K562 (cell line): ENCODE measurements at regions not wholly inside any gene's neighbourhood (a gene's known extent, or its start where the extent isn't known, plus 50 kb on each side); places are given as distances from the start of the nearest gene placed in this dataset.

Experiments used
- EZH2 ChIP-seq: IDR thresholded peaks from 2 replicates; pipeline ENCODE4 v1.6.1; 2012; ENCODE audit warnings: low read depth, mild to moderate bottlenecking, inconsistent platforms, low read length, borderline replicate concordance
- MEF2D ChIP-seq: conservative IDR thresholded peaks from 2 replicates; pipeline ENCODE4 v1.6.1; 2016; ENCODE audit warnings: low read depth, missing genetic modification characterization, missing compliant biosample characterization
- SMAD3 ChIP-seq: fragments of 450-650 bp; formaldehyde crosslinking; conservative IDR thresholded peaks from 2 replicates; pipeline ENCODE4 v1.4.0; 2020; ENCODE audit warnings: mild to moderate bottlenecking
- SMAD4 ChIP-seq: fragments of 250-450 bp; sonication (Bioruptor Pico); conservative IDR thresholded peaks from 2 replicates; pipeline ENCODE4 v1.8.0; 2021; ENCODE audit warnings: inconsistent platforms, mild to moderate bottlenecking, moderate library complexity
- SMC3 ChIP-seq: conservative IDR thresholded peaks from 2 replicates; pipeline ENCODE4 v1.6.1; 2011; ENCODE audit warnings: low read depth, low read length, improper control_type of control experiment; ENCODE audit not compliant: insufficient read depth
- ZNF282 ChIP-seq: sonication (generic); formaldehyde crosslinking; IDR thresholded peaks from 2 replicates; pipeline ENCODE4 v1.8.1; 2023; ENCODE audit warnings: missing genetic modification reagents
- ZNF316 ChIP-seq: fragments of 450-650 bp; IDR thresholded peaks from 2 replicates; pipeline ENCODE4 v1.6.1; 2016
- ZNF57 ChIP-seq: fragments of 450-650 bp; formaldehyde crosslinking; IDR thresholded peaks from 2 replicates; pipeline ENCODE4 v1.4.0; 2020; ENCODE audit warnings: mild to moderate bottlenecking, moderate library complexity
- ZNF707 ChIP-seq: fragments of 250-450 bp; sonication (Bioruptor Pico); conservative IDR thresholded peaks from 2 replicates; pipeline ENCODE4 v1.8.0; 2022; ENCODE audit warnings: inconsistent platforms, mild to moderate bottlenecking, moderate library complexity
- ZNF766 ChIP-seq: fragments of 200-800 bp; sonication (Bioruptor generic); conservative IDR thresholded peaks from 2 replicates; pipeline ENCODE4 v1.6.1; 2016; ENCODE audit warnings: missing genetic modification characterization, missing compliant biosample characterization
- TF ChIP-seq, protein P1 (sequence below), 2 experiments: fragments of 450-650 bp; formaldehyde crosslinking in 1 of 2; IDR thresholded peaks; 2 replicates each; pipeline versions ENCODE4 v1.4.0 to v1.6.1; 2014 to 2020; ENCODE audit warnings: mild to moderate bottlenecking in 2 of 2, borderline replicate concordance in 1 of 2, low read depth in 1 of 2
- TF ChIP-seq, protein P2 (sequence below): fragments of 250-450 bp; sonication (Bioruptor Pico); IDR thresholded peaks from 2 replicates; pipeline ENCODE4 v1.8.0; 2022; ENCODE audit warnings: inconsistent platforms, mild to moderate bottlenecking, moderate library complexity, borderline replicate concordance
- TF ChIP-seq, protein P3 (sequence below): fragments of 250-450 bp; sonication (Bioruptor Pico); IDR thresholded peaks from 2 replicates; pipeline ENCODE4 v1.4.0; 2020; ENCODE audit warnings: mild to moderate bottlenecking, moderate library complexity

DNA sequence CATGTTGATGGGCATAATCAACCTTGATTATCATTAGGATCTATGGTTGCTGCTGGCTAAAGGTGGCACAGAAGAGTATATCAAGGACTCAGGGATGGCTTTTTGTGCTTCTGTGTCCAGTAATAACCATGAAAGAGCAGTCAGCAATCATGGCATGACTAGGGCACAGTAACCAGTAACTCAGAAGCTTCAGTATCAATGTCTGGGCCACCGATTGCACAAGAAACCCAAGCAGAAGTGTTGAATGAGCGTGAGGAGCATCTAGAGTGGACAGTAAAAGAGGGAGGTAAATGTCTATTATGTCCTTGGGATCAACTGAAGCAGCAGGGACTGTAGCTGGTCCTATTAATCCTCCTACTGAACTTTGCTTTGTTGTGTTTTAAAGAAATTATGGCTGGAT is 81.5 kb upstream of the F13A1 start (continued):
- TF ChIP-seq, protein P1, sequence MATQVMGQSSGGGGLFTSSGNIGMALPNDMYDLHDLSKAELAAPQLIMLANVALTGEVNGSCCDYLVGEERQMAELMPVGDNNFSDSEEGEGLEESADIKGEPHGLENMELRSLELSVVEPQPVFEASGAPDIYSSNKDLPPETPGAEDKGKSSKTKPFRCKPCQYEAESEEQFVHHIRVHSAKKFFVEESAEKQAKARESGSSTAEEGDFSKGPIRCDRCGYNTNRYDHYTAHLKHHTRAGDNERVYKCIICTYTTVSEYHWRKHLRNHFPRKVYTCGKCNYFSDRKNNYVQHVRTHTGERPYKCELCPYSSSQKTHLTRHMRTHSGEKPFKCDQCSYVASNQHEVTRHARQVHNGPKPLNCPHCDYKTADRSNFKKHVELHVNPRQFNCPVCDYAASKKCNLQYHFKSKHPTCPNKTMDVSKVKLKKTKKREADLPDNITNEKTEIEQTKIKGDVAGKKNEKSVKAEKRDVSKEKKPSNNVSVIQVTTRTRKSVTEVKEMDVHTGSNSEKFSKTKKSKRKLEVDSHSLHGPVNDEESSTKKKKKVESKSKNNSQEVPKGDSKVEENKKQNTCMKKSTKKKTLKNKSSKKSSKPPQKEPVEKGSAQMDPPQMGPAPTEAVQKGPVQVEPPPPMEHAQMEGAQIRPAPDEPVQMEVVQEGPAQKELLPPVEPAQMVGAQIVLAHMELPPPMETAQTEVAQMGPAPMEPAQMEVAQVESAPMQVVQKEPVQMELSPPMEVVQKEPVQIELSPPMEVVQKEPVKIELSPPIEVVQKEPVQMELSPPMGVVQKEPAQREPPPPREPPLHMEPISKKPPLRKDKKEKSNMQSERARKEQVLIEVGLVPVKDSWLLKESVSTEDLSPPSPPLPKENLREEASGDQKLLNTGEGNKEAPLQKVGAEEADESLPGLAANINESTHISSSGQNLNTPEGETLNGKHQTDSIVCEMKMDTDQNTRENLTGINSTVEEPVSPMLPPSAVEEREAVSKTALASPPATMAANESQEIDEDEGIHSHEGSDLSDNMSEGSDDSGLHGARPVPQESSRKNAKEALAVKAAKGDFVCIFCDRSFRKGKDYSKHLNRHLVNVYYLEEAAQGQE (IDR thresholded peaks at IDR 0.05; ENCODE audit: borderline replicate concordance): no peak
- TF ChIP-seq, protein P1 (CRISPR knock-in tag; IDR thresholded peaks at IDR 0.05; ENCODE audit: low read depth): no peak
- TF ChIP-seq, protein P2, sequence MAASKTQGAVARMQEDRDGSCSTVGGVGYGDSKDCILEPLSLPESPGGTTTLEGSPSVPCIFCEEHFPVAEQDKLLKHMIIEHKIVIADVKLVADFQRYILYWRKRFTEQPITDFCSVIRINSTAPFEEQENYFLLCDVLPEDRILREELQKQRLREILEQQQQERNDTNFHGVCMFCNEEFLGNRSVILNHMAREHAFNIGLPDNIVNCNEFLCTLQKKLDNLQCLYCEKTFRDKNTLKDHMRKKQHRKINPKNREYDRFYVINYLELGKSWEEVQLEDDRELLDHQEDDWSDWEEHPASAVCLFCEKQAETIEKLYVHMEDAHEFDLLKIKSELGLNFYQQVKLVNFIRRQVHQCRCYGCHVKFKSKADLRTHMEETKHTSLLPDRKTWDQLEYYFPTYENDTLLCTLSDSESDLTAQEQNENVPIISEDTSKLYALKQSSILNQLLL (CRISPR knock-in tag): no peak
- no peak for TF ChIP-seq ZNF282 (CRISPR knock-in tag)
- TF ChIP-seq, protein P3, sequence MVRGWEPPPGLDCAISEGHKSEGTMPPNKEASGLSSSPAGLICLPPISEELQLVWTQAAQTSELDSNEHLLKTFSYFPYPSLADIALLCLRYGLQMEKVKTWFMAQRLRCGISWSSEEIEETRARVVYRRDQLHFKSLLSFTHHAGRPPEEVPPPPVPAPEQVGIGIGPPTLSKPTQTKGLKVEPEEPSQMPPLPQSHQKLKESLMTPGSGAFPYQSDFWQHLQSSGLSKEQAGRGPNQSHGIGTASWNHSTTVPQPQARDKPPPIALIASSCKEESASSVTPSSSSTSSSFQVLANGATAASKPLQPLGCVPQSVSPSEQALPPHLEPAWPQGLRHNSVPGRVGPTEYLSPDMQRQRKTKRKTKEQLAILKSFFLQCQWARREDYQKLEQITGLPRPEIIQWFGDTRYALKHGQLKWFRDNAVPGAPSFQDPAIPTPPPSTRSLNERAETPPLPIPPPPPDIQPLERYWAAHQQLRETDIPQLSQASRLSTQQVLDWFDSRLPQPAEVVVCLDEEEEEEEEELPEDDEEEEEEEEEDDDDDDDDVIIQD (CRISPR knock-in tag): no peak
- no peak for TF ChIP-seq SMAD3 (CRISPR knock-in tag)
- no peak for TF ChIP-seq MEF2D (tag)
- no peak for TF ChIP-seq ZNF707 (CRISPR knock-in tag)
- TF ChIP-seq ZNF766: no peak
- no peak for TF ChIP-seq SMC3
- no peak for TF ChIP-seq EZH2
- TF ChIP-seq SMAD4 (CRISPR knock-in tag): no peak
- TF ChIP-seq ZNF316: no peak
- TF ChIP-seq ZNF57 (CRISPR knock-in tag): no peak
- TF ChIP-seq, all 486 proteins: peak for 0
